ENCODE measurements at regions not wholly inside any gene's neighbourhood (a gene's known extent, or its start where the extent isn't known, plus 50 kb on each side); places are given as distances from the start of the nearest gene placed in this dataset.

DNA sequence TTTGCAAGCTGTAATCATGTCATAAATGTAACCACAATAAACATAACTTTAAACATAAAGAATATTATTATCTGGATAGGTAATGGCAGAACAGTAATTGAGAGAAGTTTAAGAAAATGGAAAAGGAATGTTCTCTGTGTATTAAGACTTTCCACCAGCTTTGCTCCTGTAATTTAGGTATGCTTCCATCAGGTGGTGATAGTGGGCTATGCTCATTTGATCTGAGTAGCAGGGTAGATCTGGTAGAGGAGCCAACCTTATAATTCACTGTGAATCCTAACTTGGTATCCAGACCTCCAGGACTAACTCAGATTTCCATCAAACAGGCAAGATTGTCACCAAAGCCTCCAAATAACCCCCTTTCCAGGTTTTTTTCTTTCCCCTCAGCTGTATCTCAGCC, 137.9 kb upstream of the ZKSCAN2 start:
- H3K9ac ChIP-seq (ENCODE audit: low read length), result no peak overlapping the region
- intact Hi-C loops (cut with micrococcal nuclease), result no loop called here
- H3K27me3 ChIP-seq (ENCODE audit: insufficient read depth, low read length), result no peaks in the 10 kb centered on the region; the same call in 1 of the 2 replicates
- ChIA-PET POLR2A (no interaction called here), RAD21 (ENCODE audit: low non-redundant PET in 1 of 2, low total read pairs in 2 of 2, uncharacterized antibody in 2 of 2, unreplicated experiment in 2 of 2) (no interaction called here), CTCF (no interaction called here)
- H3K4me1 ChIP-seq (ENCODE audit: control insufficient read depth in 1 of 2, insufficient read depth in 2 of 2, low read length in 2 of 2), result no peaks in the 10 kb centered on the region
- no peak for DNase-seq (ENCODE audit: low read depth, low spot score)
- no TSS peak for BruUV-seq (replicated peaks)
- H3K9me2 ChIP-seq (ENCODE audit: insufficient read depth), result no peaks in the 10 kb centered on the region
- no peak overlapping the region for H3K4me2 ChIP-seq (ENCODE audit: low read length)
- no peaks in the 10 kb centered on the region for H3K79me2 ChIP-seq (ENCODE audit: insufficient read depth, low read length)
- no peak overlapping the region for H2AFZ ChIP-seq (ENCODE audit: low read depth, low read length, poor library complexity, severe bottlenecking)
- H3K9me3 ChIP-seq (ENCODE audit: control insufficient read depth in 1 of 2, insufficient read depth in 1 of 2, low read depth in 1 of 2, low read length in 2 of 2), result no peaks in the 10 kb centered on the region
- H3K27ac ChIP-seq (ENCODE audit: low read depth, low read length), result no peak overlapping the region
- H3K4me3 ChIP-seq (replicated peaks in 1 of 2; ENCODE audit: low read depth in 1 of 2, low read length in 2 of 2), result no peak overlapping the region
- H3K36me3 ChIP-seq (ENCODE audit: control insufficient read depth in 1 of 2, insufficient read depth in 2 of 2, low read length in 2 of 2), result no peaks in the 10 kb centered on the region
- no peaks in the 10 kb centered on the region for H4K20me1 ChIP-seq (ENCODE audit: insufficient read depth)
- no peak for ATAC-seq
- no peak for TF ChIP-seq ZBTB33 (IDR thresholded peaks at IDR 0.05; ENCODE audit: extremely low read depth, insufficient replicate concordance, low read length)
- TF ChIP-seq CBX3 (IDR thresholded peaks at IDR 0.05; ENCODE audit: low read depth), result no peak
- TF ChIP-seq RAD21 (IDR thresholded peaks at IDR 0.05; ENCODE audit: low read depth), result peak; percentile 26; the same call in 1 of the 2 replicates
- no peak for TF ChIP-seq POLR2A (IDR thresholded peaks at IDR 0.05; ENCODE audit: borderline replicate concordance, extremely low read depth, insufficient read depth, insufficient read length)
- TF ChIP-seq, protein P1, sequence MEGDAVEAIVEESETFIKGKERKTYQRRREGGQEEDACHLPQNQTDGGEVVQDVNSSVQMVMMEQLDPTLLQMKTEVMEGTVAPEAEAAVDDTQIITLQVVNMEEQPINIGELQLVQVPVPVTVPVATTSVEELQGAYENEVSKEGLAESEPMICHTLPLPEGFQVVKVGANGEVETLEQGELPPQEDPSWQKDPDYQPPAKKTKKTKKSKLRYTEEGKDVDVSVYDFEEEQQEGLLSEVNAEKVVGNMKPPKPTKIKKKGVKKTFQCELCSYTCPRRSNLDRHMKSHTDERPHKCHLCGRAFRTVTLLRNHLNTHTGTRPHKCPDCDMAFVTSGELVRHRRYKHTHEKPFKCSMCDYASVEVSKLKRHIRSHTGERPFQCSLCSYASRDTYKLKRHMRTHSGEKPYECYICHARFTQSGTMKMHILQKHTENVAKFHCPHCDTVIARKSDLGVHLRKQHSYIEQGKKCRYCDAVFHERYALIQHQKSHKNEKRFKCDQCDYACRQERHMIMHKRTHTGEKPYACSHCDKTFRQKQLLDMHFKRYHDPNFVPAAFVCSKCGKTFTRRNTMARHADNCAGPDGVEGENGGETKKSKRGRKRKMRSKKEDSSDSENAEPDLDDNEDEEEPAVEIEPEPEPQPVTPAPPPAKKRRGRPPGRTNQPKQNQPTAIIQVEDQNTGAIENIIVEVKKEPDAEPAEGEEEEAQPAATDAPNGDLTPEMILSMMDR (IDR thresholded peaks at IDR 0.05 in 2 of 3, conservative IDR thresholded peaks at IDR 0.05 in 1 of 3; ENCODE audit: borderline replicate concordance in 1 of 3, insufficient read depth in 1 of 3, low read depth in 2 of 3, low read length in 2 of 3), result peak in 2 of 3 experiments; percentile 36 to 44; a peak in 4 of 6 replicates
- TF ChIP-seq, protein P2, sequence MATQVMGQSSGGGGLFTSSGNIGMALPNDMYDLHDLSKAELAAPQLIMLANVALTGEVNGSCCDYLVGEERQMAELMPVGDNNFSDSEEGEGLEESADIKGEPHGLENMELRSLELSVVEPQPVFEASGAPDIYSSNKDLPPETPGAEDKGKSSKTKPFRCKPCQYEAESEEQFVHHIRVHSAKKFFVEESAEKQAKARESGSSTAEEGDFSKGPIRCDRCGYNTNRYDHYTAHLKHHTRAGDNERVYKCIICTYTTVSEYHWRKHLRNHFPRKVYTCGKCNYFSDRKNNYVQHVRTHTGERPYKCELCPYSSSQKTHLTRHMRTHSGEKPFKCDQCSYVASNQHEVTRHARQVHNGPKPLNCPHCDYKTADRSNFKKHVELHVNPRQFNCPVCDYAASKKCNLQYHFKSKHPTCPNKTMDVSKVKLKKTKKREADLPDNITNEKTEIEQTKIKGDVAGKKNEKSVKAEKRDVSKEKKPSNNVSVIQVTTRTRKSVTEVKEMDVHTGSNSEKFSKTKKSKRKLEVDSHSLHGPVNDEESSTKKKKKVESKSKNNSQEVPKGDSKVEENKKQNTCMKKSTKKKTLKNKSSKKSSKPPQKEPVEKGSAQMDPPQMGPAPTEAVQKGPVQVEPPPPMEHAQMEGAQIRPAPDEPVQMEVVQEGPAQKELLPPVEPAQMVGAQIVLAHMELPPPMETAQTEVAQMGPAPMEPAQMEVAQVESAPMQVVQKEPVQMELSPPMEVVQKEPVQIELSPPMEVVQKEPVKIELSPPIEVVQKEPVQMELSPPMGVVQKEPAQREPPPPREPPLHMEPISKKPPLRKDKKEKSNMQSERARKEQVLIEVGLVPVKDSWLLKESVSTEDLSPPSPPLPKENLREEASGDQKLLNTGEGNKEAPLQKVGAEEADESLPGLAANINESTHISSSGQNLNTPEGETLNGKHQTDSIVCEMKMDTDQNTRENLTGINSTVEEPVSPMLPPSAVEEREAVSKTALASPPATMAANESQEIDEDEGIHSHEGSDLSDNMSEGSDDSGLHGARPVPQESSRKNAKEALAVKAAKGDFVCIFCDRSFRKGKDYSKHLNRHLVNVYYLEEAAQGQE (IDR thresholded peaks at IDR 0.05; ENCODE audit: low read depth), result no peak
- TF ChIP-seq SIN3A (IDR thresholded peaks at IDR 0.05; ENCODE audit: low read depth), result no peak
- TF ChIP-seq, protein P3, sequence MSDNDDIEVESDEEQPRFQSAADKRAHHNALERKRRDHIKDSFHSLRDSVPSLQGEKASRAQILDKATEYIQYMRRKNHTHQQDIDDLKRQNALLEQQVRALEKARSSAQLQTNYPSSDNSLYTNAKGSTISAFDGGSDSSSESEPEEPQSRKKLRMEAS (IDR thresholded peaks at IDR 0.05), result no peak

Data from HCT116 (cell line).